ENCODE measurements at regions not wholly inside any gene's neighbourhood (a gene's known extent, or its start where the extent isn't known, plus 50 kb on each side); places are given as distances from the start of the nearest gene placed in this dataset.

- DNase-seq (no peak), ATAC-seq (ENCODE audit: insufficient read depth, low FRiP score) (no peak)
- no peaks in the 10 kb centered on the region for H3K36me3 ChIP-seq (ENCODE audit: control insufficient read depth in 4 of 4, insufficient read depth in 4 of 4, low read length in 4 of 4)
- no peak overlapping the region for H3K9ac ChIP-seq (ENCODE audit: insufficient read depth in 1 of 2, low read length in 2 of 2)
- WGBS, 2 donors: 94 to 95% methylated on average over 4 of the region's 4 CpGs
- no peaks in the 10 kb centered on the region for H3K4me1 ChIP-seq (ENCODE audit: control insufficient read depth in 5 of 5, insufficient read depth in 5 of 5, low read length in 5 of 5)
- peaks cover 0 to 8% (median 0%) of the 10 kb centered on the region in 3 donors for H3K27me3 ChIP-seq (ENCODE audit: control insufficient read depth in 3 of 3, insufficient read depth in 3 of 3, low read length in 2 of 3)
- H3K9me3 ChIP-seq (ENCODE audit: control insufficient read depth in 4 of 4, insufficient read depth in 3 of 4, low read length in 3 of 4): no peaks in the 10 kb centered on the region
- H3K27ac ChIP-seq (ENCODE audit: low read depth in 1 of 2, low read length in 1 of 2): no peak overlapping the region
- no peak for TF ChIP-seq CTCF (IDR thresholded peaks at IDR 0.05; ENCODE audit: control extremely low read depth, extremely low read depth)
- no peak overlapping the region for H3K4me3 ChIP-seq
Observed at GRCh38 chr11:127238321-127238720, 237.8 kb upstream of the KIRREL3 start.

- DNase-seq (no peak), ATAC-seq (ENCODE audit: insufficient read depth, low FRiP score) (no peak)
- no peaks in the 10 kb centered on the region for H3K4me1 ChIP-seq (ENCODE audit: control insufficient read depth in 5 of 5, insufficient read depth in 5 of 5, low read length in 5 of 5)
- no peaks in the 10 kb centered on the region for H3K27me3 ChIP-seq (ENCODE audit: control insufficient read depth in 3 of 3, insufficient read depth in 3 of 3, low read length in 2 of 3)
- H3K9me3 ChIP-seq (ENCODE audit: control insufficient read depth in 4 of 4, insufficient read depth in 3 of 4, low read length in 3 of 4): no peaks in the 10 kb centered on the region
- TF ChIP-seq CTCF (IDR thresholded peaks at IDR 0.05; ENCODE audit: control extremely low read depth, extremely low read depth): no peak
- H3K36me3 ChIP-seq (ENCODE audit: control insufficient read depth in 4 of 4, insufficient read depth in 4 of 4, low read length in 4 of 4): no peaks in the 10 kb centered on the region
- no peak overlapping the region for H3K27ac ChIP-seq (ENCODE audit: low read depth in 1 of 2, low read length in 1 of 2)
- no peak overlapping the region for H3K9ac ChIP-seq (ENCODE audit: insufficient read depth in 1 of 2, low read length in 2 of 2)
- 91% methylated on average over 1 of the region's 1 CpG for WGBS, 2 donors
- no peak overlapping the region for H3K4me3 ChIP-seq
Observed at GRCh38 chr11:127236776-127237175, 236.2 kb upstream of the KIRREL3 start.

GRCh38 chr11:127233998-127234397 lies 233.4 kb upstream of the KIRREL3 start:
- Histone ChIP-seq H3K4me1 (ENCODE audit: control insufficient read depth in 5 of 5, insufficient read depth in 5 of 5, low read length in 5 of 5) (peaks cover 0 to 1% (median 0%) of the 10 kb centered on the region in 5 donors), H3K4me3 (no peak overlapping the region), H3K36me3 (ENCODE audit: control insufficient read depth in 4 of 4, insufficient read depth in 4 of 4, low read length in 4 of 4) (no peaks in the 10 kb centered on the region), H3K27ac (ENCODE audit: low read depth in 1 of 2, low read length in 1 of 2) (no peak overlapping the region), H3K27me3 (ENCODE audit: control insufficient read depth in 3 of 3, insufficient read depth in 3 of 3, low read length in 2 of 3) (no peaks in the 10 kb centered on the region), H3K9ac (ENCODE audit: insufficient read depth in 1 of 2, low read length in 2 of 2) (no peak overlapping the region), H3K9me3 (ENCODE audit: control insufficient read depth in 4 of 4, insufficient read depth in 3 of 4, low read length in 3 of 4) (no peaks in the 10 kb centered on the region)
- ATAC-seq (ENCODE audit: insufficient read depth, low FRiP score): no peak
- DNase-seq: no peak
- 36 to 42% methylated on average over 3 of the region's 3 CpGs for WGBS, 2 donors
- no peak for TF ChIP-seq CTCF (IDR thresholded peaks at IDR 0.05; ENCODE audit: control extremely low read depth, extremely low read depth)

GRCh38 chr11:127230392-127230791 lies 229.8 kb upstream of the KIRREL3 start:
- TF ChIP-seq CTCF (IDR thresholded peaks at IDR 0.05; ENCODE audit: control extremely low read depth, extremely low read depth): no peak
- 90 to 98% methylated on average over 3 of the region's 3 CpGs for WGBS, 2 donors
- H3K9me3 ChIP-seq (ENCODE audit: control insufficient read depth in 4 of 4, insufficient read depth in 3 of 4, low read length in 3 of 4): no peaks in the 10 kb centered on the region

More at GRCh38 chr11:127230392-127230791, 229.8 kb upstream of the KIRREL3 start:
- Histone ChIP-seq H3K4me3 (no peak overlapping the region), H3K9ac (ENCODE audit: insufficient read depth in 1 of 2, low read length in 2 of 2) (no peak overlapping the region), H3K27ac (ENCODE audit: low read depth in 1 of 2, low read length in 1 of 2) (no peak overlapping the region), H3K36me3 (ENCODE audit: control insufficient read depth in 4 of 4, insufficient read depth in 4 of 4, low read length in 4 of 4) (no peaks in the 10 kb centered on the region), H3K4me1 (ENCODE audit: control insufficient read depth in 5 of 5, insufficient read depth in 5 of 5, low read length in 5 of 5) (peaks cover 0 to 1% (median 0%) of the 10 kb centered on the region in 5 donors), H3K27me3 (ENCODE audit: control insufficient read depth in 3 of 3, insufficient read depth in 3 of 3, low read length in 2 of 3) (no peaks in the 10 kb centered on the region)
- ATAC-seq (ENCODE audit: insufficient read depth, low FRiP score): no peak
- DNase-seq: no peak
